KMS-11 (cell line): ENCODE measurements at regions not wholly inside any gene's neighbourhood (a gene's known extent, or its start where the extent isn't known, plus 50 kb on each side); places are given as distances from the start of the nearest gene placed in this dataset.

Experiments used
- H2AFZ ChIP-seq: fragments of 200-600 bp; sonication (generic); 2 replicates; pipeline ENCODE4 v1.6.1; 2016; ENCODE audit warnings: antibody characterized with exemption, mixed run types, low read depth
- H3K27ac ChIP-seq: fragments of 200-600 bp; sonication (generic); 2 replicates; pipeline ENCODE4 v1.6.1; 2016; ENCODE audit warnings: mild to moderate bottlenecking, mixed run types
- H3K27me3 ChIP-seq: fragments of 200-600 bp; sonication (generic); 2 replicates; pipeline ENCODE4 v1.6.1; 2017; ENCODE audit warnings: mild to moderate bottlenecking, low read depth, mixed run types, moderate library complexity; ENCODE audit not compliant: insufficient read depth
- H3K36me3 ChIP-seq: fragments of 200-600 bp; sonication (generic); 2 replicates; pipeline ENCODE4 v1.6.1; 2017; ENCODE audit warnings: mild to moderate bottlenecking, mixed run types; ENCODE audit not compliant: insufficient read depth
- H3K4me1 ChIP-seq: fragments of 200-600 bp; sonication (generic); 2 replicates; pipeline ENCODE4 v1.6.1; 2016; ENCODE audit warnings: mild to moderate bottlenecking, low read depth, mixed run types; ENCODE audit not compliant: poor library complexity, severe bottlenecking
- H3K4me2 ChIP-seq: fragments of 200-600 bp; sonication (generic); 2 replicates; pipeline ENCODE4 v1.7.0; 2016; ENCODE audit warnings: mild to moderate bottlenecking, mixed run types
- H3K4me3 ChIP-seq: fragments of 200-600 bp; sonication (generic); IDR thresholded peaks from 2 replicates; pipeline ENCODE4 v1.6.1; 2017; ENCODE audit warnings: low read depth, low read length, mixed read lengths; ENCODE audit not compliant: insufficient read depth
- H3K79me2 ChIP-seq: fragments of 200-600 bp; sonication (generic); 2 replicates; pipeline ENCODE4 v1.6.1; 2016; ENCODE audit warnings: low read depth, mixed run types; ENCODE audit not compliant: insufficient read depth
- H3K9ac ChIP-seq: fragments of 200-600 bp; sonication (generic); 2 replicates; pipeline ENCODE4 v1.6.1; 2016; ENCODE audit warnings: mild to moderate bottlenecking, mixed run types
- H4K20me1 ChIP-seq: fragments of 200-600 bp; sonication (generic); 2 replicates; pipeline ENCODE4 v1.6.1; 2016; ENCODE audit warnings: mild to moderate bottlenecking, mixed run types; ENCODE audit not compliant: insufficient read depth
- CTCF ChIP-seq: fragments of 200-600 bp; sonication (generic); conservative IDR thresholded peaks from 2 replicates; pipeline ENCODE4 v1.6.1; 2017; ENCODE audit warnings: low read depth, mild to moderate bottlenecking, antibody characterized with exemption, low read length, moderate library complexity, mixed read lengths

- no peaks in the 10 kb centered on the region for H3K4me1 ChIP-seq
- no peak for TF ChIP-seq CTCF
- no peak overlapping the region for H3K4me2 ChIP-seq
- no peaks in the 10 kb centered on the region for H3K79me2 ChIP-seq
- no peaks in the 10 kb centered on the region for H4K20me1 ChIP-seq
- H2AFZ ChIP-seq, result no peak overlapping the region
- H3K27me3 ChIP-seq, result no peaks in the 10 kb centered on the region
- H3K27ac ChIP-seq, result no peak overlapping the region
- no peak overlapping the region for H3K9ac ChIP-seq
- H3K4me3 ChIP-seq, result no peak overlapping the region
- no peaks in the 10 kb centered on the region for H3K36me3 ChIP-seq
Observed at GRCh38 chr19:28869459-28869858, 343.5 kb downstream of the UQCRFS1 start.

- H3K4me1 ChIP-seq, result no peaks in the 10 kb centered on the region
- TF ChIP-seq CTCF, result no peak
- H3K36me3 ChIP-seq, result no peaks in the 10 kb centered on the region
- H3K27me3 ChIP-seq, result no peaks in the 10 kb centered on the region
- no peak overlapping the region for H3K4me3 ChIP-seq
- no peaks in the 10 kb centered on the region for H3K79me2 ChIP-seq
- H3K4me2 ChIP-seq, result no peak overlapping the region
- no peak overlapping the region for H3K9ac ChIP-seq
- H3K27ac ChIP-seq, result no peak overlapping the region
- no peak overlapping the region for H2AFZ ChIP-seq
- no peaks in the 10 kb centered on the region for H4K20me1 ChIP-seq
Observed at GRCh38 chr19:28868836-28869235, 344.1 kb downstream of the UQCRFS1 start.

- Histone ChIP-seq H2AFZ (no peak overlapping the region), H3K9ac (no peak overlapping the region), H3K79me2 (no peaks in the 10 kb centered on the region), H3K27me3 (no peaks in the 10 kb centered on the region), H3K27ac (no peak overlapping the region), H3K36me3 (no peaks in the 10 kb centered on the region), H3K4me1 (no peaks in the 10 kb centered on the region), H3K4me3 (no peak overlapping the region), H3K4me2 (no peak overlapping the region), H4K20me1 (no peaks in the 10 kb centered on the region)
- no peak for TF ChIP-seq CTCF
Observed at GRCh38 chr19:28867978-28868377, 345.0 kb downstream of the UQCRFS1 start.

GRCh38 chr19:28864577-28865042 lies 348.3 kb downstream of the UQCRFS1 start:
- no peak overlapping the region for H3K4me2 ChIP-seq
- no peak overlapping the region for H2AFZ ChIP-seq
- no peaks in the 10 kb centered on the region for H3K27me3 ChIP-seq
- no peak overlapping the region for H3K4me3 ChIP-seq
- H3K9ac ChIP-seq, result no peak overlapping the region
- H3K27ac ChIP-seq, result no peak overlapping the region
- no peak for TF ChIP-seq CTCF
- H4K20me1 ChIP-seq, result no peaks in the 10 kb centered on the region
- no peaks in the 10 kb centered on the region for H3K4me1 ChIP-seq
- H3K36me3 ChIP-seq, result no peaks in the 10 kb centered on the region
- H3K79me2 ChIP-seq, result no peaks in the 10 kb centered on the region
